Gastroesophageal sphincter (tissue), 3 donors: ENCODE measurements at regions not wholly inside any gene's neighbourhood (a gene's known extent, or its start where the extent isn't known, plus 50 kb on each side); places are given as distances from the start of the nearest gene placed in this dataset.

Experiments
- CTCF ChIP-seq, 4 experiments: fragments of 200-600 bp in 2 of 4; fragments of 450-650 bp in 2 of 4; sonication (generic) in 1 of 4; IDR thresholded peaks; one replicate each; pipeline ENCODE4 v1.5.1; 2017 to 2019; ENCODE audit warnings: antibody characterized with exemption in 4 of 4, mild to moderate bottlenecking in 2 of 4, moderate library complexity in 2 of 4
- EP300 ChIP-seq: sonication (generic); formaldehyde crosslinking; IDR thresholded peaks from one replicate; pipeline ENCODE4 v1.6.1; 2017; ENCODE audit warnings: antibody characterized with exemption, mild to moderate bottlenecking
- POLR2A ChIP-seq, 2 donors: fragments of 450-650 bp; IDR thresholded peaks; one replicate each; pipeline ENCODE4 v1.6.1; 2017; ENCODE audit warnings: antibody characterized with exemption in 2 of 2, mild to moderate bottlenecking in 2 of 2, moderate library complexity in 1 of 2
- POLR2AphosphoS5 ChIP-seq: sonication (generic); formaldehyde crosslinking; IDR thresholded peaks from one replicate; pipeline ENCODE4 v1.6.1; 2017; ENCODE audit warnings: antibody characterized with exemption

- TF ChIP-seq CTCF (IDR thresholded peaks at IDR 0.05) = no peak
- TF ChIP-seq POLR2A (IDR thresholded peaks at IDR 0.05) = no peak
- TF ChIP-seq POLR2AphosphoS5 = no peak
- no peak for TF ChIP-seq EP300
These were observed 125.2 kb upstream of the SPACA7 start for GRCh38 chr13:112250788-112251445.
